Heart left ventricle (tissue), 16 donors: ENCODE measurements at regions not wholly inside any gene's neighbourhood (a gene's known extent, or its start where the extent isn't known, plus 50 kb on each side); places are given as distances from the start of the nearest gene placed in this dataset.

Source experiments
- ATAC-seq, 4 donors: fragments of 200-7000 bp; cut with Tn5 transposase; one replicate each; pipeline ENCODE4 v1.9.1; 2020 to 2022; ENCODE audit warnings: moderate library complexity in 4 of 4, mild to moderate bottlenecking in 3 of 4, moderate number of reproducible peaks in 1 of 4
- DNase-seq, 5 donors: peaks; one replicate each; pipeline ENCODE4 v3.0.0-alpha.2; 2020
- H3K27ac ChIP-seq, 12 donors: fragments of 200-600 bp; sonication (generic) in 4 of 12; one replicate each; pipeline versions ENCODE4 v1.5.0 to v1.8.0; 2016 to 2022; ENCODE audit warnings: mild to moderate bottlenecking in 2 of 12
- H3K27me3 ChIP-seq, 9 donors: fragments of 200-600 bp; sonication (generic) in 2 of 9; one replicate each; pipeline versions ENCODE4 v1.5.1 to v1.8.0; 2016 to 2022; ENCODE audit warnings: mild to moderate bottlenecking in 3 of 9
- H3K36me3 ChIP-seq, 9 donors: fragments of 200-600 bp; sonication (generic) in 2 of 9; one replicate each; pipeline versions ENCODE4 v1.5.0 to v1.8.0; 2018 to 2022; ENCODE audit warnings: mild to moderate bottlenecking in 2 of 9
- H3K4me1 ChIP-seq, 12 donors: fragments of 200-600 bp; sonication (generic) in 4 of 12; one replicate each; pipeline versions ENCODE4 v1.5.0 to v1.8.0; 2016 to 2022; ENCODE audit warnings: mild to moderate bottlenecking in 3 of 12
- H3K4me3 ChIP-seq, 12 donors: fragments of 200-600 bp; sonication (generic) in 4 of 12; one replicate each; pipeline versions ENCODE4 v1.5.0 to v1.8.0; 2017 to 2022; ENCODE audit warnings: mild to moderate bottlenecking in 9 of 12, moderate library complexity in 4 of 12
- H3K9me3 ChIP-seq, 12 donors: fragments of 200-600 bp; sonication (generic) in 4 of 12; one replicate each; pipeline versions ENCODE4 v1.5.0 to v1.8.0; 2016 to 2022; ENCODE audit warnings: mild to moderate bottlenecking in 1 of 12
- POLR2A ChIP-seq, 2 donors: fragments of 450-650 bp; IDR thresholded peaks; one replicate each; pipeline ENCODE4 v1.6.1; 2017; ENCODE audit warnings: antibody characterized with exemption in 2 of 2, mild to moderate bottlenecking in 2 of 2, moderate library complexity in 2 of 2
- WGBS, 4 donors: extraction: QIAGEN DNeasy Blood & Tissue Kit in 2 of 4; methylation state at CpG; one replicate each; pipeline versions ENCODE4 v1.1.5 to v1.1.7; 2013 to 2018; 5-methylcytosine and 5-hydroxymethylcytosine counted together
- intact Hi-C, 10 donors: fragments of 100-400 bp; cut with DNase I; formaldehyde crosslinking; loops; one replicate each; pipeline versions ENCODE4 v1.11.1 to v1.14.2; 2022
- TF ChIP-seq, protein P1 (sequence below), 12 donors: fragments of 200-600 bp; sonication (generic) in 4 of 12; IDR thresholded peaks; one replicate each; pipeline versions ENCODE4 v1.5.0 to v1.8.0; 2018 to 2022; ENCODE audit warnings: antibody characterized with exemption in 12 of 12, mild to moderate bottlenecking in 5 of 12
- donor health status: ischemic (EF 13 %, LVEDD 7.1; RV severe dilation, severe dysfunction).
- donor health status: healthy with polysubstance abuse.
- donor health status: DM: no; HTN: yes; CAD: no.
- donor health status: DM: no; HTN: no; CAD: no.
- donor health status: ischemic (EF 25% LVEDD 6.9; RV normal size, moderate dysfunction).
- donor health status: ischemic (EF 25% LVEDD 5.7; RV mildly dilated, moderate dysfunction).
- donor health status: healthy.
- donor health status: DM: yes; HTN: yes; CAD: no.
- donor health status: ischemic (EF 35%, LVEDD 5.7; RV mildly dilated, moderate dysfunction).
- donor health status: nonischemic (EF 11% LVEDD 7.7; RV severe dilation, severe dysfunction).
- donor health status: DM: yes; HTN: yes; CAD: no.
- donor health status: PGD.
- donor health status: ischemic (EF 29% LVEDD 5.4; RV normal size, mild dysfunction).
- donor health status: nonischemic (EF 23%, LVEDD 6.1; RV moderate dilation, normal function).

- DNase-seq, result no peak
- intact Hi-C loops, result no loop called here
- Histone ChIP-seq H3K36me3 (no peaks in the 10 kb centered on the region), H3K9me3 (peaks cover 0 to 12% (median 0%) of the 10 kb centered on the region in 12 donors), H3K4me1 (peaks cover 0 to 23% (median 0%) of the 10 kb centered on the region in 12 donors), H3K27ac (no peak overlapping the region), H3K4me3 (no peak overlapping the region), H3K27me3 (no peaks in the 10 kb centered on the region)
- 58 to 69% (median 65%) methylated on average over 3 of the region's 3 CpGs for WGBS, 4 donors
- TF ChIP-seq, protein P1, sequence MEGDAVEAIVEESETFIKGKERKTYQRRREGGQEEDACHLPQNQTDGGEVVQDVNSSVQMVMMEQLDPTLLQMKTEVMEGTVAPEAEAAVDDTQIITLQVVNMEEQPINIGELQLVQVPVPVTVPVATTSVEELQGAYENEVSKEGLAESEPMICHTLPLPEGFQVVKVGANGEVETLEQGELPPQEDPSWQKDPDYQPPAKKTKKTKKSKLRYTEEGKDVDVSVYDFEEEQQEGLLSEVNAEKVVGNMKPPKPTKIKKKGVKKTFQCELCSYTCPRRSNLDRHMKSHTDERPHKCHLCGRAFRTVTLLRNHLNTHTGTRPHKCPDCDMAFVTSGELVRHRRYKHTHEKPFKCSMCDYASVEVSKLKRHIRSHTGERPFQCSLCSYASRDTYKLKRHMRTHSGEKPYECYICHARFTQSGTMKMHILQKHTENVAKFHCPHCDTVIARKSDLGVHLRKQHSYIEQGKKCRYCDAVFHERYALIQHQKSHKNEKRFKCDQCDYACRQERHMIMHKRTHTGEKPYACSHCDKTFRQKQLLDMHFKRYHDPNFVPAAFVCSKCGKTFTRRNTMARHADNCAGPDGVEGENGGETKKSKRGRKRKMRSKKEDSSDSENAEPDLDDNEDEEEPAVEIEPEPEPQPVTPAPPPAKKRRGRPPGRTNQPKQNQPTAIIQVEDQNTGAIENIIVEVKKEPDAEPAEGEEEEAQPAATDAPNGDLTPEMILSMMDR (IDR thresholded peaks at IDR 0.05), result no peak
- no peak for TF ChIP-seq POLR2A (IDR thresholded peaks at IDR 0.05)
- ATAC-seq, result no peak
Observed at GRCh38 chr3:20576228-20576627, 390.2 kb upstream of the SGO1 start.

DNA sequence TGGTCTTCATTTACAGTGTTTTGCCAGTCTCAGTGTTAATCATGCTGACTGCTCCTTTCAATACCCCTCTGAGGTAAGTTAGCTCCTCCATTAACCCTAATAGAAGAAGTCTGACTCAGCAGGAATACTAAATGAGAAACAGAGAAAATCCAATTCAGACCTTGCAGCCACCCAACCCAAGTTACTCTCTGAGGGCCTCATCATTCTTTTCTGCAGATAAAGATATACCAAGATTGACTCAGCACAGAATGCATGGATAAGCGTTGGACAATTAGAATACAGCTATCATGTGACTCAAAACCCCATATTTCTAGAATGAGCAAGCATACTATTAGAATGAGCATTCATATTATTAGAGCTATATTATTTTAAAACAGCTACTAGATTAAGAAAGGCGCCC is 389.1 kb upstream of the SGO1 start:
- Histone ChIP-seq H3K4me1 (peaks cover 0 to 23% (median 0%) of the 10 kb centered on the region in 12 donors), H3K4me3 (no peak overlapping the region), H3K27me3 (no peaks in the 10 kb centered on the region), H3K36me3 (no peaks in the 10 kb centered on the region), H3K9me3 (peaks cover 0 to 12% (median 0%) of the 10 kb centered on the region in 12 donors), H3K27ac (no peak overlapping the region)
- DNase-seq (no peak), ATAC-seq (no peak)
- intact Hi-C loops, result no loop called here
- no peak for TF ChIP-seq POLR2A (IDR thresholded peaks at IDR 0.05)
- TF ChIP-seq, protein P1 (IDR thresholded peaks at IDR 0.05), result no peak
- WGBS, 4 donors, result 78 to 86% (median 81%) methylated on average over 2 of the region's 2 CpGs

- intact Hi-C loops, result no loop called here
- Histone ChIP-seq H3K4me1 (peaks cover 0 to 23% (median 0%) of the 10 kb centered on the region in 12 donors), H3K27me3 (no peaks in the 10 kb centered on the region), H3K36me3 (no peaks in the 10 kb centered on the region), H3K9me3 (peaks cover 0 to 12% (median 0%) of the 10 kb centered on the region in 12 donors), H3K4me3 (no peak overlapping the region), H3K27ac (no peak overlapping the region)
- DNase-seq (no peak), ATAC-seq (no peak)
- 36 to 49% (median 45%) methylated on average over 4 of the region's 4 CpGs for WGBS, 4 donors
- TF ChIP-seq, protein P1 (IDR thresholded peaks at IDR 0.05), result no peak
- TF ChIP-seq POLR2A (IDR thresholded peaks at IDR 0.05), result no peak
Observed at GRCh38 chr3:20574746-20575145, 388.7 kb upstream of the SGO1 start.

- intact Hi-C loops, result no loop called here
- H3K4me3 ChIP-seq, result no peak overlapping the region
- no peak overlapping the region for H3K27ac ChIP-seq
- TF ChIP-seq, protein P1 (IDR thresholded peaks at IDR 0.05), result no peak
- TF ChIP-seq POLR2A (IDR thresholded peaks at IDR 0.05), result no peak
- peaks cover 0 to 23% (median 0%) of the 10 kb centered on the region in 12 donors for H3K4me1 ChIP-seq
- no peaks in the 10 kb centered on the region for H3K27me3 ChIP-seq
- WGBS, 4 donors, result 82 to 88% (median 84%) methylated on average over 3 of the region's 3 CpGs
- H3K9me3 ChIP-seq, result peaks cover 0 to 3% (median 0%) of the 10 kb centered on the region in 12 donors
- no peak for DNase-seq
- no peaks in the 10 kb centered on the region for H3K36me3 ChIP-seq
- no peak for ATAC-seq
Observed at GRCh38 chr3:20573175-20573574, 387.2 kb upstream of the SGO1 start.
